NT2/D1 (cell line): ENCODE measurements at regions not wholly inside any gene's neighbourhood (a gene's known extent, or its start where the extent isn't known, plus 50 kb on each side); places are given as distances from the start of the nearest gene placed in this dataset.

Source experiments
- SUZ12 ChIP-seq: IDR thresholded peaks from 2 replicates; pipeline ENCODE4 v1.6.1; 2011; ENCODE audit not compliant: insufficient read length, insufficient read depth; ENCODE audit errors: extremely low read depth
- ZNF274 ChIP-seq: IDR thresholded peaks from 2 replicates; pipeline ENCODE4 v1.6.1; 2011; ENCODE audit warnings: mild to moderate bottlenecking, low read depth, low read length

GRCh38 chr5:167580608-167581007, 710.8 kb upstream of the WWC1 start:
- TF ChIP-seq ZNF274 (no peak), SUZ12 (no peak)
